MM.1S (cell line): ENCODE measurements at regions not wholly inside any gene's neighbourhood (a gene's known extent, or its start where the extent isn't known, plus 50 kb on each side); places are given as distances from the start of the nearest gene placed in this dataset.

Experiments
- EZH2phosphoT487 ChIP-seq: fragments of 300-600 bp; sonication (generic); IDR thresholded peaks from 2 replicates; pipeline ENCODE4 v1.6.1; 2018; ENCODE audit warnings: antibody characterized with exemption, low read length
- TF ChIP-seq, protein P1 (sequence below): fragments of 300-600 bp; sonication (generic); IDR thresholded peaks from 2 replicates; pipeline ENCODE4 v1.5.1; 2016; ENCODE audit warnings: antibody characterized with exemption, low read length, mixed read lengths

DNA sequence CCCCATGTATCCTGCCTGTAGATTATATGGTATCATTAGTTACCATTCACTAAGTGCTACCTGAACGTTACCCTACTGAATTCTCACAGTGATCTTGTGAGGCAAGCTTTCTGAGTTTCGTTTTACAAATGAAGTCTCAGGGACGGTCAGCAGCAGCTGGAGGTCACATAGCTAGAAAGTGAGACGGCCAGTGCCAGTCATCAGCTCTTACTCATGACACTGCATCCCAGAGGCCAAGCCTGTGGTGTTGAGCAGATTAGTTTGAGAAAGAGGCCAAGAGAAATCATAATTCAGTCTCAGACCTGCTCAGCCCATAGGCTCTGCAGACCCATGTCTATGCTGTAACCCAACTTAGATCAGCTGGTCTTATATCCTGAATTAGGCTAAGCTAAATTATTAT is 95.7 kb upstream of the EGFLAM start:
- TF ChIP-seq, protein P1, sequence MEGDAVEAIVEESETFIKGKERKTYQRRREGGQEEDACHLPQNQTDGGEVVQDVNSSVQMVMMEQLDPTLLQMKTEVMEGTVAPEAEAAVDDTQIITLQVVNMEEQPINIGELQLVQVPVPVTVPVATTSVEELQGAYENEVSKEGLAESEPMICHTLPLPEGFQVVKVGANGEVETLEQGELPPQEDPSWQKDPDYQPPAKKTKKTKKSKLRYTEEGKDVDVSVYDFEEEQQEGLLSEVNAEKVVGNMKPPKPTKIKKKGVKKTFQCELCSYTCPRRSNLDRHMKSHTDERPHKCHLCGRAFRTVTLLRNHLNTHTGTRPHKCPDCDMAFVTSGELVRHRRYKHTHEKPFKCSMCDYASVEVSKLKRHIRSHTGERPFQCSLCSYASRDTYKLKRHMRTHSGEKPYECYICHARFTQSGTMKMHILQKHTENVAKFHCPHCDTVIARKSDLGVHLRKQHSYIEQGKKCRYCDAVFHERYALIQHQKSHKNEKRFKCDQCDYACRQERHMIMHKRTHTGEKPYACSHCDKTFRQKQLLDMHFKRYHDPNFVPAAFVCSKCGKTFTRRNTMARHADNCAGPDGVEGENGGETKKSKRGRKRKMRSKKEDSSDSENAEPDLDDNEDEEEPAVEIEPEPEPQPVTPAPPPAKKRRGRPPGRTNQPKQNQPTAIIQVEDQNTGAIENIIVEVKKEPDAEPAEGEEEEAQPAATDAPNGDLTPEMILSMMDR = no peak
- no peak for TF ChIP-seq EZH2phosphoT487
